ENCODE measurements at regions not wholly inside any gene's neighbourhood (a gene's known extent, or its start where the extent isn't known, plus 50 kb on each side); places are given as distances from the start of the nearest gene placed in this dataset.

- 81 to 93% (median 91%) methylated on average over 12 of the region's 12 CpGs for WGBS, 5 donors
- Histone ChIP-seq H3K36me3 (no peaks in the 10 kb centered on the region), H3K4me1 (no peaks in the 10 kb centered on the region), H3K9me3 (no peaks in the 10 kb centered on the region), H3K27me3 (no peaks in the 10 kb centered on the region), H3K4me3 (no peak overlapping the region), H3K27ac (no peak overlapping the region)
- TF ChIP-seq POLR2A (IDR thresholded peaks at IDR 0.05) (no peak), EP300 (IDR thresholded peaks at IDR 0.05) (no peak), POLR2AphosphoS5 (IDR thresholded peaks at IDR 0.05) (no peak), CTCF (IDR thresholded peaks at IDR 0.05) (no peak)
- intact Hi-C loops (cut with DNase I; ENCODE audit: low total_unique reads) = no loop called here
- peak in 1 of 2 donors; percentile 45 for DNase-seq
These were observed 196.4 kb downstream of the SEMA6A start for GRCh38 chr5:116378007-116378776.

- H3K27ac ChIP-seq = no peak overlapping the region
- no peak for DNase-seq
- peaks cover 0 to 3% (median under 1%) of the 10 kb centered on the region in 4 donors for H3K4me1 ChIP-seq
- H3K9me3 ChIP-seq = no peaks in the 10 kb centered on the region
- no peak overlapping the region for H3K4me3 ChIP-seq
- 88 to 91% (median 90%) methylated on average over 18 of the region's 18 CpGs for WGBS, 5 donors
- H3K36me3 ChIP-seq = no peaks in the 10 kb centered on the region
- intact Hi-C loops (cut with DNase I; ENCODE audit: low total_unique reads) = no loop called here
- no peaks in the 10 kb centered on the region for H3K27me3 ChIP-seq
- TF ChIP-seq POLR2A (IDR thresholded peaks at IDR 0.05) = no peak
These were observed 197.2 kb downstream of the SEMA6A start for GRCh38 chr5:116377276-116378006.

- Histone ChIP-seq H3K4me3 (no peak overlapping the region), H3K9me3 (no peaks in the 10 kb centered on the region), H3K27me3 (no peaks in the 10 kb centered on the region), H3K4me1 (peaks cover 0 to 15% (median 8%) of the 10 kb centered on the region in 4 donors), H3K27ac (no peak overlapping the region), H3K36me3 (no peaks in the 10 kb centered on the region)
- TF ChIP-seq POLR2A (IDR thresholded peaks at IDR 0.05) (no peak), POLR2AphosphoS5 (IDR thresholded peaks at IDR 0.05) (no peak), CTCF (IDR thresholded peaks at IDR 0.05) (no peak)
- no peak for DNase-seq
- WGBS, 5 donors = 83 to 90% (median 84%) methylated on average over 5 of the region's 5 CpGs
- intact Hi-C loops (cut with DNase I; ENCODE audit: low total_unique reads) = no loop called here
These were observed 198.7 kb downstream of the SEMA6A start for GRCh38 chr5:116375926-116376325.

- Histone ChIP-seq H3K27ac (no peak overlapping the region), H3K36me3 (no peaks in the 10 kb centered on the region), H3K27me3 (no peaks in the 10 kb centered on the region), H3K9me3 (no peaks in the 10 kb centered on the region), H3K4me1 (peaks cover 0 to 20% (median 11%) of the 10 kb centered on the region in 4 donors), H3K4me3 (no peak overlapping the region)
- intact Hi-C loops (cut with DNase I; ENCODE audit: low total_unique reads) = no loop called here
- DNase-seq = no peak
- TF ChIP-seq POLR2A (IDR thresholded peaks at IDR 0.05) = no peak
- TF ChIP-seq POLR2AphosphoS5 (IDR thresholded peaks at IDR 0.05) = no peak
- no peak for TF ChIP-seq CTCF (IDR thresholded peaks at IDR 0.05)
- no peak for TF ChIP-seq EP300 (IDR thresholded peaks at IDR 0.05)
- WGBS, 5 donors = 78 to 93% (median 84%) methylated on average over 4 of the region's 4 CpGs
These were observed 200.2 kb downstream of the SEMA6A start for GRCh38 chr5:116374434-116374852.
